Naive thymus-derived CD4-positive, alpha-beta T cell (primary cell): ENCODE measurements at regions not wholly inside any gene's neighbourhood (a gene's known extent, or its start where the extent isn't known, plus 50 kb on each side); places are given as distances from the start of the nearest gene placed in this dataset.
"Not testable (repeated sequence)": the region's sequence is repeated elsewhere in the genome, so short reads cannot be mapped to it uniquely, and the experiment has no call there.

Source experiments
- ATAC-seq: fragments of 150-1000 bp; cut with Tn5 transposase; 2 replicates; pipeline ENCODE4 v1.10.0; 2021; ENCODE audit warnings: mild to moderate bottlenecking, moderate library complexity
- CTCF ChIA-PET: fragments of 350-600 bp; sonication (Branson Sonifier 250); formaldehyde crosslinking; loops from one replicate; lab custom pipeline; 2021; ENCODE audit warnings: antibody characterized with exemption; lab: Charles Lee
- POLR2A ChIA-PET: fragments of 350-600 bp; sonication (Branson Sonifier 250); formaldehyde crosslinking; loops from one replicate; lab custom pipeline; 2021; ENCODE audit warnings: antibody characterized with exemption, inconsistent platforms; lab: Charles Lee
- DNase-seq, 9 donors: peaks; one replicate each; pipeline versions ENCODE4 v3.0.0 to v3.0.0-alpha.2; 2020 to 2022; ENCODE audit warnings: mixed read lengths in 1 of 9
- H3K27ac ChIP-seq: one replicate; pipeline ENCODE4 v1.7.0; 2013; ENCODE audit warnings: mild to moderate bottlenecking, low read depth, low read length, moderate library complexity
- H3K27me3 ChIP-seq, 2 donors: one replicate each; pipeline ENCODE4 v1.7.0; 2013; ENCODE audit warnings: low read length in 2 of 2, mild to moderate bottlenecking in 2 of 2, moderate library complexity in 2 of 2; ENCODE audit not compliant: control insufficient read depth in 2 of 2, insufficient read depth in 2 of 2
- H3K36me3 ChIP-seq, 3 experiments: 1 replicate in 2 of 3; 2 replicates in 1 of 3; pipeline ENCODE4 v1.7.0; 2013; ENCODE audit warnings: low read length in 3 of 3, mild to moderate bottlenecking in 3 of 3, moderate library complexity in 1 of 3; ENCODE audit not compliant: insufficient read depth in 3 of 3, control insufficient read depth in 2 of 3
- H3K4me1 ChIP-seq, 2 donors: one replicate each; pipeline ENCODE4 v1.7.0; 2013; ENCODE audit warnings: low read length in 2 of 2, mild to moderate bottlenecking in 2 of 2, moderate library complexity in 1 of 2; ENCODE audit not compliant: control insufficient read depth in 2 of 2, insufficient read depth in 2 of 2
- H3K4me3 ChIP-seq: 2 replicates; pipeline ENCODE4 v1.7.0; 2013; ENCODE audit warnings: mild to moderate bottlenecking, low read length
- H3K9me3 ChIP-seq, 3 experiments: 1 replicate in 2 of 3; 2 replicates in 1 of 3; pipeline ENCODE4 v1.7.0; 2013; ENCODE audit warnings: low read length in 3 of 3; ENCODE audit not compliant: control insufficient read depth in 2 of 3
- H3K27ac Mint-ChIP-seq, 9 donors: one replicate each; pipeline ENCODE4 v1.8.0; 2020 to 2022; ENCODE audit warnings: mixed read lengths in 9 of 9, mild to moderate bottlenecking in 8 of 9, moderate library complexity in 5 of 9, inconsistent platforms in 2 of 9
- H3K27me3 Mint-ChIP-seq, 5 donors: one replicate each; pipeline ENCODE4 v1.8.0; 2021 to 2022; ENCODE audit warnings: mixed read lengths in 5 of 5, mild to moderate bottlenecking in 1 of 5
- H3K36me3 Mint-ChIP-seq, 5 donors: one replicate each; pipeline ENCODE4 v1.8.0; 2020 to 2022; ENCODE audit warnings: mixed read lengths in 5 of 5, mild to moderate bottlenecking in 3 of 5, inconsistent platforms in 1 of 5
- H3K4me1 Mint-ChIP-seq, 7 donors: one replicate each; pipeline ENCODE4 v1.8.0; 2020 to 2022; ENCODE audit warnings: mixed read lengths in 7 of 7, mild to moderate bottlenecking in 3 of 7, inconsistent platforms in 1 of 7
- H3K4me3 Mint-ChIP-seq, 10 donors: one replicate each; pipeline ENCODE4 v1.8.0; 2020 to 2022; ENCODE audit warnings: mild to moderate bottlenecking in 10 of 10, mixed read lengths in 10 of 10, moderate library complexity in 6 of 10, inconsistent platforms in 2 of 10
- H3K9me3 Mint-ChIP-seq, 11 donors: one replicate each; pipeline ENCODE4 v1.8.0; 2020 to 2022; ENCODE audit warnings: mixed read lengths in 11 of 11, mild to moderate bottlenecking in 4 of 11, inconsistent platforms in 1 of 11, moderate library complexity in 1 of 11
- intact Hi-C, 2 donors: fragments of 100-400 bp; cut with micrococcal nuclease; formaldehyde crosslinking; loops; one replicate each; pipeline ENCODE4 v1.15.1; 2023

- Mint-ChIP-seq H3K27me3 (no peaks in the 10 kb centered on the region), H3K27ac (no peak overlapping the region), H3K9me3 (peaks cover 0 to 20% (median 10%) of the 10 kb centered on the region in 11 donors), H3K4me3 (no peak overlapping the region), H3K4me1 (no peaks in the 10 kb centered on the region), H3K36me3 (peaks cover 0 to 8% (median 0%) of the 10 kb centered on the region in 5 donors)
- ChIA-PET POLR2A (no interaction called here), CTCF (no interaction called here)
- no peaks in the 10 kb centered on the region for H3K27me3 ChIP-seq
- no peak overlapping the region for H3K27ac ChIP-seq
- H3K36me3 ChIP-seq = no peaks in the 10 kb centered on the region
- no peak overlapping the region for H3K4me3 ChIP-seq
- DNase-seq = no peak
- H3K9me3 ChIP-seq = peaks cover 0 to 3% (median 0%) of the 10 kb centered on the region in 3 experiments
- ATAC-seq = no peak
- no peaks in the 10 kb centered on the region for H3K4me1 ChIP-seq
- intact Hi-C loops = no loop called here
Observed at GRCh38 chr3:89955156-89955555, 847.7 kb downstream of the EPHA3 start.

GRCh38 chr3:89957451-89957850 is 850.0 kb downstream of the EPHA3 start:
- ChIA-PET POLR2A (no interaction called here), CTCF (no interaction called here)
- no peaks in the 10 kb centered on the region for H3K4me1 Mint-ChIP-seq
- no peak for ATAC-seq
- H3K27ac Mint-ChIP-seq = no peak overlapping the region
- H3K36me3 ChIP-seq = no peaks in the 10 kb centered on the region
- H3K4me3 ChIP-seq = no peak overlapping the region
- peaks cover 0 to 3% (median 0%) of the 10 kb centered on the region in 3 experiments for H3K9me3 ChIP-seq
- H3K9me3 Mint-ChIP-seq = peaks cover 0 to 20% (median 10%) of the 10 kb centered on the region in 11 donors
- intact Hi-C loops = no loop called here
- H3K27ac ChIP-seq = no peak overlapping the region
- no peaks in the 10 kb centered on the region for H3K4me1 ChIP-seq
- no peaks in the 10 kb centered on the region for H3K27me3 ChIP-seq
- peaks cover 0 to 8% (median 0%) of the 10 kb centered on the region in 5 donors for H3K36me3 Mint-ChIP-seq
- DNase-seq = no peak
- no peak overlapping the region for H3K4me3 Mint-ChIP-seq
- H3K27me3 Mint-ChIP-seq = no peaks in the 10 kb centered on the region

GRCh38 chr3:89958163-89958562 is 850.7 kb downstream of the EPHA3 start:
- H3K27ac Mint-ChIP-seq, H3K27me3 ChIP-seq, POLR2A ChIA-PET, H3K4me3 ChIP-seq, CTCF ChIA-PET, H3K27ac ChIP-seq, H3K4me1 ChIP-seq, intact Hi-C loops, DNase-seq, H3K4me3 Mint-ChIP-seq, H3K27me3 Mint-ChIP-seq, H3K4me1 Mint-ChIP-seq, H3K9me3 ChIP-seq, H3K36me3 ChIP-seq, H3K36me3 Mint-ChIP-seq, ATAC-seq: not testable (repeated sequence)
- H3K9me3 Mint-ChIP-seq = peaks cover 0 to 20% (median 10%) of the 10 kb centered on the region in 11 donors

- Histone ChIP-seq H3K27me3 (no peaks in the 10 kb centered on the region), H3K27ac (no peak overlapping the region), H3K4me3 (no peak overlapping the region), H3K9me3 (no peaks in the 10 kb centered on the region), H3K36me3 (no peaks in the 10 kb centered on the region), H3K4me1 (no peaks in the 10 kb centered on the region)
- Mint-ChIP-seq H3K4me1 (no peaks in the 10 kb centered on the region), H3K9me3 (peaks cover 0 to 22% (median 11%) of the 10 kb centered on the region in 11 donors), H3K27me3 (no peaks in the 10 kb centered on the region), H3K36me3 (no peaks in the 10 kb centered on the region), H3K27ac (no peak overlapping the region), H3K4me3 (no peak overlapping the region)
- ATAC-seq (no peak), DNase-seq (no peak)
- ChIA-PET CTCF (no interaction called here), POLR2A (no interaction called here)
- intact Hi-C loops = no loop called here
Observed at GRCh38 chr3:89964347-89964746, 856.9 kb downstream of the EPHA3 start.

DNA sequence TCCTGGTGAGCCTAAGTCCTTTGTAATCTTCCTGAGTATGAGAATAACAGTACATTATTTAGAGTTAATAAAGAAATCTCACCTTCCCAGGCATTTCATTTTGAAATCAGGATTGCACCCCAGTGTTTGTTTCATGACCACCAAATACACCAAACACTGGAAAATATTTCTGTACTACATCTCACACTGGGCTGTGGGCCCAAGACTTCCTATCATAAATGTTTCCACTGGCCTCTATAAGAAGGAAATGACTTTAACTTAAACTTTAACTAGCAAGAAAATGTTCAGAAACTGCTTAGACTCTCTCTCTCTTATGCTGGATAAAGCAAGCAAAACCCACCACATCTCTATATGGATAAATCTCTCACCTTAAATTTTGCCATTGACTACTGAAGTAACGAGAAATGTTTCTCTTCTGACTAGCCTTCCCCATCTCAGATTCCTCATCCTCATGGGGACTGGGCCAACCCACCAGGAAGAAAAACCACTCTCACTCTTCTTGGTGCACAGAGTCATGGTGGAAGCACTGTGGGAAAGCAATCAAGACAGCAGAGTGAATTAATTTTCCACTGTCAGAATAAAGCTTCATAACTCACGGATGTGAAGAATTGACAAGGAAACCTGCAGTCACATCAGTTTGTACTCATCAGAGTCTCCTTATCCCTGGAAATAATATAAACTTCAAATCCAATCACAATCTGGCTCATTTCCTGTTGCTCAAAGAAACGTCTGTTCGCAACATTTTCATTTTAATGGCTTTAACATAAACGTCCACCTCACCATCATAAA is 859.6 kb downstream of the EPHA3 start:
- no peak overlapping the region for H3K4me3 Mint-ChIP-seq
- ATAC-seq = no peak
- no peak for DNase-seq
- ChIA-PET POLR2A (no interaction called here), CTCF (no interaction called here)
- H3K27me3 Mint-ChIP-seq = peaks cover 0 to 4% (median 0%) of the 10 kb centered on the region in 5 donors
- H3K36me3 ChIP-seq = no peaks in the 10 kb centered on the region
- H3K4me1 ChIP-seq = no peaks in the 10 kb centered on the region
- H3K36me3 Mint-ChIP-seq = no peaks in the 10 kb centered on the region
- H3K27ac ChIP-seq = no peak overlapping the region
- no peaks in the 10 kb centered on the region for H3K9me3 ChIP-seq
- H3K4me1 Mint-ChIP-seq = no peaks in the 10 kb centered on the region
- peaks cover 0 to 22% (median 12%) of the 10 kb centered on the region in 11 donors for H3K9me3 Mint-ChIP-seq
- H3K4me3 ChIP-seq = no peak overlapping the region
- H3K27me3 ChIP-seq = no peaks in the 10 kb centered on the region
- H3K27ac Mint-ChIP-seq = no peak overlapping the region
- intact Hi-C loops = no loop called here

- intact Hi-C loops = no loop called here
- ChIA-PET POLR2A (no interaction called here), CTCF (no interaction called here)
- Mint-ChIP-seq H3K9me3 (peaks cover 2 to 27% (median 11%) of the 10 kb centered on the region in 11 donors), H3K36me3 (no peaks in the 10 kb centered on the region), H3K4me1 (peaks cover 0 to 1% (median 0%) of the 10 kb centered on the region in 7 donors), H3K27ac (no peak overlapping the region), H3K4me3 (no peak overlapping the region), H3K27me3 (peaks cover 0 to 4% (median 0%) of the 10 kb centered on the region in 5 donors)
- no peaks in the 10 kb centered on the region for H3K9me3 ChIP-seq
- H3K4me3 ChIP-seq = no peak overlapping the region
- no peaks in the 10 kb centered on the region for H3K4me1 ChIP-seq
- H3K27ac ChIP-seq = no peak overlapping the region
- ATAC-seq = no peak
- H3K36me3 ChIP-seq = no peaks in the 10 kb centered on the region
- no peaks in the 10 kb centered on the region for H3K27me3 ChIP-seq
- no peak for DNase-seq
Observed at GRCh38 chr3:89971329-89971728, 863.9 kb downstream of the EPHA3 start.

GRCh38 chr3:89973156-89973555 is 865.7 kb downstream of the EPHA3 start:
- Histone ChIP-seq H3K27ac (no peak overlapping the region), H3K4me1 (no peaks in the 10 kb centered on the region), H3K9me3 (no peaks in the 10 kb centered on the region), H3K4me3 (no peak overlapping the region), H3K36me3 (no peaks in the 10 kb centered on the region), H3K27me3 (no peaks in the 10 kb centered on the region)
- peaks cover 0 to 4% (median 0%) of the 10 kb centered on the region in 5 donors for H3K27me3 Mint-ChIP-seq
- H3K9me3 Mint-ChIP-seq = peaks cover under 1 to 13% (median 2%) of the 10 kb centered on the region in 11 donors
- ATAC-seq (no peak), DNase-seq (no peak)
- ChIA-PET CTCF (no interaction called here), POLR2A (no interaction called here)
- no peak overlapping the region for H3K27ac Mint-ChIP-seq
- peaks cover 0 to 1% (median 0%) of the 10 kb centered on the region in 7 donors for H3K4me1 Mint-ChIP-seq
- intact Hi-C loops = no loop called here
- H3K4me3 Mint-ChIP-seq = no peak overlapping the region
- H3K36me3 Mint-ChIP-seq = no peaks in the 10 kb centered on the region
